GM18505 (cell line): ENCODE measurements at regions not wholly inside any gene's neighbourhood (a gene's known extent, or its start where the extent isn't known, plus 50 kb on each side); places are given as distances from the start of the nearest gene placed in this dataset.
"Not testable (repeated sequence)": the region's sequence is repeated elsewhere in the genome, so short reads cannot be mapped to it uniquely, and the experiment has no call there.

Source experiments
- ATAC-seq: cut with Tn5 transposase; IDR thresholded peaks from one replicate; pipeline ENCODE4 v1.9.1; 2021; ENCODE audit not compliant: unreplicated experiment
- POLR2A ChIP-seq: IDR thresholded peaks from 4 replicates; pipeline ENCODE4 v1.6.1; 2011; ENCODE audit warnings: borderline replicate concordance; ENCODE audit not compliant: insufficient read depth, insufficient read length; ENCODE audit errors: extremely low read depth

- no peak for TF ChIP-seq POLR2A
- no peak for ATAC-seq
Measured at GRCh38 chr2:17199741-17200140, 318.5 kb downstream of the RAD51AP2 start.

GRCh38 chr2:17196380-17196779 is 321.9 kb downstream of the RAD51AP2 start:
- no peak for ATAC-seq
- TF ChIP-seq POLR2A, result no peak

- ATAC-seq, result no peak
- TF ChIP-seq POLR2A, result no peak
Measured at GRCh38 chr2:17195016-17195415, 323.2 kb downstream of the RAD51AP2 start.

GRCh38 chr2:17194083-17194482 is 324.2 kb downstream of the RAD51AP2 start:
- ATAC-seq, result no peak
- TF ChIP-seq POLR2A, result no peak

GRCh38 chr2:17193433-17193890 is 324.8 kb downstream of the RAD51AP2 start:
- not testable (repeated sequence) for ATAC-seq

GRCh38 chr2:17191223-17191622 is 327.0 kb downstream of the RAD51AP2 start:
- no peak for ATAC-seq
- no peak for TF ChIP-seq POLR2A

GRCh38 chr2:17190527-17190926 is 327.7 kb downstream of the RAD51AP2 start:
- TF ChIP-seq POLR2A, result no peak

GRCh38 chr2:17188721-17189120 is 329.5 kb downstream of the RAD51AP2 start:
- ATAC-seq, result no peak

More at GRCh38 chr2:17190527-17190926, 327.7 kb downstream of the RAD51AP2 start:
- ATAC-seq, result no peak

GRCh38 chr2:17184512-17184911 is 333.7 kb downstream of the RAD51AP2 start:
- no peak for TF ChIP-seq POLR2A

More at GRCh38 chr2:17188721-17189120, 329.5 kb downstream of the RAD51AP2 start:
- TF ChIP-seq POLR2A, result no peak

GRCh38 chr2:17182399-17182798 is 335.8 kb downstream of the RAD51AP2 start:
- ATAC-seq, result no peak
- no peak for TF ChIP-seq POLR2A

More at GRCh38 chr2:17184512-17184911, 333.7 kb downstream of the RAD51AP2 start:
- ATAC-seq, result no peak

- no peak for ATAC-seq
- TF ChIP-seq POLR2A, result no peak
Measured at GRCh38 chr2:17181051-17181752, 337.0 kb downstream of the RAD51AP2 start.

- no peak for TF ChIP-seq POLR2A
- no peak for ATAC-seq
Measured at GRCh38 chr2:17179145-17179808, 339.0 kb downstream of the RAD51AP2 start.

- TF ChIP-seq POLR2A, result no peak
- no peak for ATAC-seq
Measured at GRCh38 chr2:17177088-17177487, 341.2 kb downstream of the RAD51AP2 start.

GRCh38 chr2:17171446-17172049 is 346.7 kb downstream of the RAD51AP2 start:
- ATAC-seq, result peak; percentile 94

More at GRCh38 chr2:17171446-17172049, 346.7 kb downstream of the RAD51AP2 start:
- TF ChIP-seq POLR2A, result no peak
